ENCODE measurements at regions not wholly inside any gene's neighbourhood (a gene's known extent, or its start where the extent isn't known, plus 50 kb on each side); places are given as distances from the start of the nearest gene placed in this dataset.

- DNase-seq, result no peak
These were observed 225.3 kb upstream of the B3GAT1 start for GRCh38 chr11:134637091-134638015.

GRCh38 chr11:134636071-134636470 lies 224.0 kb upstream of the B3GAT1 start:
- no peak for DNase-seq

- no peak for DNase-seq
These were observed 223.1 kb upstream of the B3GAT1 start for GRCh38 chr11:134634897-134635831.

GRCh38 chr11:134633276-134633675 lies 221.2 kb upstream of the B3GAT1 start:
- DNase-seq, result no peak

GRCh38 chr11:134632347-134633119 lies 220.5 kb upstream of the B3GAT1 start:
- DNase-seq, result no peak

GRCh38 chr11:134630861-134631260 lies 218.8 kb upstream of the B3GAT1 start:
- no peak for DNase-seq

GRCh38 chr11:134628426-134628825 lies 216.4 kb upstream of the B3GAT1 start:
- DNase-seq, result no peak

- no peak for DNase-seq
These were observed 214.0 kb upstream of the B3GAT1 start for GRCh38 chr11:134626032-134626431.

GRCh38 chr11:134625631-134626030 lies 213.6 kb upstream of the B3GAT1 start:
- no peak for DNase-seq

- no peak for DNase-seq
These were observed 213.1 kb upstream of the B3GAT1 start for GRCh38 chr11:134625151-134625550.

GRCh38 chr11:134624166-134624920 lies 212.3 kb upstream of the B3GAT1 start:
- DNase-seq, result no peak

- no peak for DNase-seq
These were observed 211.7 kb upstream of the B3GAT1 start for GRCh38 chr11:134623711-134624110.

- DNase-seq, result no peak
These were observed 210.4 kb upstream of the B3GAT1 start for GRCh38 chr11:134622458-134622857.

GRCh38 chr11:134617360-134617759 lies 205.3 kb upstream of the B3GAT1 start:
- no peak for DNase-seq

GRCh38 chr11:134616038-134616437 lies 204.0 kb upstream of the B3GAT1 start:
- DNase-seq, result no peak

GRCh38 chr11:134615041-134615615 lies 203.1 kb upstream of the B3GAT1 start:
- no peak for DNase-seq

- no peak for DNase-seq
These were observed 202.1 kb upstream of the B3GAT1 start for GRCh38 chr11:134614141-134614540.

GRCh38 chr11:134613646-134614045 lies 201.6 kb upstream of the B3GAT1 start:
- no peak for DNase-seq

GRCh38 chr11:134612140-134613030 lies 200.3 kb upstream of the B3GAT1 start:
- DNase-seq, result no peak

GRCh38 chr11:134611537-134611936 lies 199.5 kb upstream of the B3GAT1 start:
- no peak for DNase-seq

Measured in NCI-H446 treated with DMSO at 0.1 percent for 48 hours (cell line).